ENCODE measurements at regions not wholly inside any gene's neighbourhood (a gene's known extent, or its start where the extent isn't known, plus 50 kb on each side); places are given as distances from the start of the nearest gene placed in this dataset.

- in situ Hi-C loops (cut with MboI) = no loop called here
- no peaks in the 10 kb centered on the region for H4K20me1 ChIP-seq (ENCODE audit: control insufficient read depth, insufficient read depth)
- CTCF ChIA-PET = interaction anchor here (1.2 kb wide), 1 partner anchor 19 kb away, joined by 3 read pairs; no protein-coding TSS in a partner anchor
- no peaks in the 10 kb centered on the region for H3K79me2 ChIP-seq (ENCODE audit: control insufficient read depth, insufficient read depth, low read length)
- no peaks in the 10 kb centered on the region for H3K27me3 ChIP-seq (replicated peaks in 1 of 2; ENCODE audit: control insufficient read depth in 2 of 2, insufficient read depth in 2 of 2, low read length in 1 of 2)
- no peak overlapping the region for H3K27ac ChIP-seq (ENCODE audit: control insufficient read depth, insufficient read depth)
- H2AFZ ChIP-seq (ENCODE audit: control insufficient read depth, low read depth, low read length) = no peak overlapping the region
- WGBS (ENCODE audit: insufficient coverage, insufficient replicate concordance, low lambda C conversion rate, missing lambda C conversion rate) = 51% methylated on average over 7 of the region's 7 CpGs
- H3K4me1 ChIP-seq (ENCODE audit: control insufficient read depth, insufficient read depth, low read length) = no peaks in the 10 kb centered on the region
- intact Hi-C loops (cut with micrococcal nuclease; ENCODE audit: unreplicated experiment) = no loop called here
- no TSS peak for BruUV-seq (replicated peaks)
- no peaks in the 10 kb centered on the region for H3K36me3 ChIP-seq (ENCODE audit: control insufficient read depth in 2 of 2, insufficient read depth in 2 of 2, low read length in 1 of 2)
- POLR2A ChIA-PET = no interaction called here
- H3K9ac ChIP-seq (ENCODE audit: control insufficient read depth, insufficient read depth, low read length) = no peak overlapping the region
- no peak for TF ChIP-seq CHD4 (IDR thresholded peaks at IDR 0.05)
- no peak for TF ChIP-seq SMAD5 (IDR thresholded peaks at IDR 0.05; ENCODE audit: low read depth)
- TF ChIP-seq ASH2L (IDR thresholded peaks at IDR 0.05; ENCODE audit: borderline replicate concordance, low read depth) = no peak
- TF ChIP-seq PRDM15 (CRISPR knock-in tag; IDR thresholded peaks at IDR 0.05) = no peak
- TF ChIP-seq PBX3 (IDR thresholded peaks at IDR 0.05; ENCODE audit: insufficient replicate concordance, low read depth, low read length) = no peak
- TF ChIP-seq POLR2A (IDR thresholded peaks at IDR 0.05; ENCODE audit: low read depth, low read length) = no peak
- no peak for TF ChIP-seq ATF3 (IDR thresholded peaks at IDR 0.05; ENCODE audit: borderline replicate concordance, extremely low read depth, low read depth, low read length)
- no peak for TF ChIP-seq ZNF622 (IDR thresholded peaks at IDR 0.05)
- TF ChIP-seq CREB1 (IDR thresholded peaks at IDR 0.05; ENCODE audit: low read depth) = no peak
- TF ChIP-seq NR2F1 (conservative IDR thresholded peaks at IDR 0.05) = no peak
- TF ChIP-seq CHD2 (IDR thresholded peaks at IDR 0.05; ENCODE audit: borderline replicate concordance, low read depth, low read length) = no peak
- no peak for TF ChIP-seq ZNF217 (IDR thresholded peaks at IDR 0.05)
- TF ChIP-seq E2F4 (IDR thresholded peaks at IDR 0.05; ENCODE audit: low read depth, low read length) = no peak
- TF ChIP-seq MTA3 (IDR thresholded peaks at IDR 0.05; ENCODE audit: borderline replicate concordance, low read length) = no peak
- TF ChIP-seq NR2C2 (IDR thresholded peaks at IDR 0.05; ENCODE audit: borderline replicate concordance, control insufficient read depth, insufficient read length, low read depth) = no peak
- TF ChIP-seq NFYB (IDR thresholded peaks at IDR 0.05; ENCODE audit: insufficient read depth, low read depth, low read length) = no peak
- no peak for TF ChIP-seq RBBP5 (conservative IDR thresholded peaks at IDR 0.05)
- no peak for TF ChIP-seq NFYA (IDR thresholded peaks at IDR 0.05; ENCODE audit: borderline replicate concordance, low read depth, low read length)
- ATAC-seq = no peak
- RAD21 ChIA-PET (ENCODE audit: unreplicated experiment) = no interaction called here
- H3K4me3 ChIP-seq = no peak overlapping the region
- SMC1A ChIA-PET (ENCODE audit: uncharacterized antibody, unreplicated experiment) = no interaction called here
- no peak overlapping the region for H3K4me2 ChIP-seq (ENCODE audit: control insufficient read depth, insufficient read depth)
- H3K9me3 ChIP-seq (replicated peaks; ENCODE audit: control insufficient read depth, insufficient read depth, low read length) = no peaks in the 10 kb centered on the region
- FAIRE-seq = no peak
- DNase-seq (ENCODE audit: low read depth, low spot score) = no peak
Observed at GRCh38 chr9:27701587-27701986, 128.3 kb upstream of the C9orf72 start.
